ENCODE measurements at regions not wholly inside any gene's neighbourhood (a gene's known extent, or its start where the extent isn't known, plus 50 kb on each side); places are given as distances from the start of the nearest gene placed in this dataset.

GRCh38 chr4:34723605-34724004 lies 1520.7 kb downstream of the ARAP2 start:
- WGBS (ENCODE audit: missing lambda C conversion rate): 33% methylated on average over 1 of the region's 1 CpG
- no peaks in the 10 kb centered on the region for H3K9me3 ChIP-seq
- no peak overlapping the region for H3K27ac ChIP-seq
- ChIA-PET CTCF (no interaction called here), POLR2A (no interaction called here)
- no peak for DNase-seq (ENCODE audit: low read depth in 1 of 2, low spot score in 1 of 2)
- H3K4me1 ChIP-seq: no peaks in the 10 kb centered on the region
- no peak for ATAC-seq
- FAIRE-seq: no peak
- TF ChIP-seq HES2 (IDR thresholded peaks at IDR 0.05): no peak
- TF ChIP-seq USF2 (IDR thresholded peaks at IDR 0.05): no peak
- TF ChIP-seq REST (IDR thresholded peaks at IDR 0.05): no peak
- TF ChIP-seq KDM5A (IDR thresholded peaks at IDR 0.05): no peak
- TF ChIP-seq MAFK (IDR thresholded peaks at IDR 0.05; ENCODE audit: partially characterized antibody): no peak
- no peak for TF ChIP-seq SREBF2 (IDR thresholded peaks at IDR 0.05)
- no peak for TF ChIP-seq PBX3 (IDR thresholded peaks at IDR 0.05)
- TF ChIP-seq HDAC2 (IDR thresholded peaks at IDR 0.05): no peak
- TF ChIP-seq ZNF302 (CRISPR knock-in tag; IDR thresholded peaks at IDR 0.05): no peak
- H3K4me2 ChIP-seq: no peak overlapping the region
- no peak overlapping the region for H3K4me3 ChIP-seq

GRCh38 chr4:34724491-34724890 lies 1519.8 kb downstream of the ARAP2 start:
- ATAC-seq: no peak

More at GRCh38 chr4:34724491-34724890, 1519.8 kb downstream of the ARAP2 start:
- no peak overlapping the region for H3K4me2 ChIP-seq
- CTCF ChIA-PET: no interaction called here
- H3K9me3 ChIP-seq: no peaks in the 10 kb centered on the region
- POLR2A ChIA-PET: no interaction called here
- FAIRE-seq (no peak), DNase-seq (ENCODE audit: low read depth in 1 of 2, low spot score in 1 of 2) (no peak)
- H3K27ac ChIP-seq: no peak overlapping the region
- 0% methylated on average over 1 of the region's 1 CpG for WGBS (ENCODE audit: missing lambda C conversion rate)
- H3K4me3 ChIP-seq: no peak overlapping the region
- no peaks in the 10 kb centered on the region for H3K4me1 ChIP-seq
- TF ChIP-seq CTCF (IDR thresholded peaks at IDR 0.05): no peak
- no peak for TF ChIP-seq POLR2A (IDR thresholded peaks at IDR 0.05; ENCODE audit: low read length)
- no peak for TF ChIP-seq ZC3H11A (IDR thresholded peaks at IDR 0.05)
- no peak for TF ChIP-seq E2F6 (IDR thresholded peaks at IDR 0.05; ENCODE audit: borderline replicate concordance, low read depth)
- no peak for TF ChIP-seq HOXB13 (CRISPR knock-in tag; IDR thresholded peaks at IDR 0.05; ENCODE audit: low read depth)
- TF ChIP-seq PBX3 (IDR thresholded peaks at IDR 0.05): no peak
- TF ChIP-seq POLR2AphosphoS2 (conservative IDR thresholded peaks at IDR 0.05; ENCODE audit: low read length): no peak
- no peak for TF ChIP-seq HEYL (CRISPR knock-in tag; IDR thresholded peaks at IDR 0.05)
- TF ChIP-seq REST (IDR thresholded peaks at IDR 0.05): no peak
- no peak for TF ChIP-seq NPAS2 (CRISPR knock-in tag; IDR thresholded peaks at IDR 0.05; ENCODE audit: borderline replicate concordance)
- no peak for TF ChIP-seq CHD4 (IDR thresholded peaks at IDR 0.05; ENCODE audit: borderline replicate concordance)
